H1 (cell line): ENCODE measurements at regions not wholly inside any gene's neighbourhood (a gene's known extent, or its start where the extent isn't known, plus 50 kb on each side); places are given as distances from the start of the nearest gene placed in this dataset.

Source experiments
- CTCF ChIA-PET: fragments of 300-600 bp; sonication (Branson Sonifier 250); formaldehyde crosslinking; loops from one replicate; lab custom pipeline; 2021; ENCODE audit not compliant: partially characterized antibody; lab: Charles Lee
- POLR2A ChIA-PET: fragments of 300-600 bp; sonication (Branson Sonifier 250); formaldehyde crosslinking; loops from one replicate; lab custom pipeline; 2021; ENCODE audit warnings: inconsistent platforms; ENCODE audit not compliant: partially characterized antibody; lab: Charles Lee
- DNase-seq, 2 experiments: peaks; one replicate each; pipeline versions ENCODE4 v3.0.0 to v3.0.0-alpha.2; 2010 to 2022; ENCODE audit warnings: low spot score in 2 of 2, low read depth in 1 of 2, mixed read lengths in 1 of 2
- FAIRE-seq: peaks from 2 replicates; lab custom pipeline; 2011; peaks lifted over from hg19 to GRCh38; lab: Jason Lieb, UNC
- H2AFZ ChIP-seq: 2 replicates; pipeline ENCODE4 v1.8.1; 2012; ENCODE audit warnings: low read length, inconsistent platforms
- H2AK5ac ChIP-seq: 2 replicates; pipeline ENCODE4 v1.6.1; 2013; ENCODE audit warnings: low read depth, low read length
- H2BK120ac ChIP-seq: replicated peaks from 2 replicates; pipeline ENCODE3; 2013; ENCODE audit warnings: low read depth, low read length, inconsistent platforms
- H2BK12ac ChIP-seq: 2 replicates; pipeline ENCODE4 v1.6.1; 2013; ENCODE audit warnings: low read depth, low read length
- H2BK15ac ChIP-seq: 2 replicates; pipeline ENCODE4 v1.6.1; 2013; ENCODE audit warnings: low read length
- H2BK20ac ChIP-seq: 2 replicates; pipeline ENCODE4 v1.6.1; 2013; ENCODE audit warnings: low read length
- H2BK5ac ChIP-seq: 2 replicates; pipeline ENCODE4 v1.6.1; 2013; ENCODE audit warnings: low read depth, low read length
- H3K14ac ChIP-seq: 2 replicates; pipeline ENCODE4 v1.6.1; 2013; ENCODE audit warnings: inconsistent platforms; ENCODE audit not compliant: insufficient read length
- H3K18ac ChIP-seq: 2 replicates; pipeline ENCODE4 v1.6.1; 2013; ENCODE audit warnings: low read length; ENCODE audit errors: extremely low read depth
- H3K23ac ChIP-seq: 2 replicates; pipeline ENCODE4 v1.6.1; 2013; ENCODE audit warnings: inconsistent platforms; ENCODE audit not compliant: insufficient read length
- H3K23me2 ChIP-seq: 2 replicates; pipeline ENCODE4 v1.6.1; 2013; ENCODE audit warnings: low read depth, low read length
- H3K27ac ChIP-seq: 2 replicates; pipeline ENCODE4 v1.6.1; 2011; ENCODE audit warnings: low read depth, low read length, inconsistent platforms
- H3K27me3 ChIP-seq, 4 experiments: replicated peaks in 1 of 4; 1 replicate in 1 of 4; 2 replicates in 3 of 4; pipeline versions ENCODE4 v1.6.1 to v1.8.1; 2011 to 2013; ENCODE audit warnings: low read length in 3 of 4, mild to moderate bottlenecking in 3 of 4, inconsistent platforms in 2 of 4, mixed read lengths in 2 of 4, moderate library complexity in 1 of 4; ENCODE audit not compliant: control insufficient read depth in 3 of 4, insufficient read depth in 3 of 4; ENCODE audit errors: extremely low read depth in 1 of 4
- H3K36me3 ChIP-seq, 4 experiments: 2 replicates each; pipeline versions ENCODE4 v1.6.1 to v1.8.1; 2011 to 2013; ENCODE audit warnings: mild to moderate bottlenecking in 4 of 4, low read length in 3 of 4, moderate library complexity in 2 of 4, control low read depth in 1 of 4, inconsistent platforms in 1 of 4; ENCODE audit not compliant: insufficient read depth in 4 of 4, control insufficient read depth in 2 of 4
- H3K4ac ChIP-seq: replicated peaks from 2 replicates; pipeline ENCODE3; 2013; ENCODE audit warnings: low read length, low read depth, mixed read lengths, inconsistent platforms; ENCODE audit not compliant: insufficient read length
- H3K4me1 ChIP-seq, 4 experiments: replicated peaks in 1 of 4; 1 replicate in 1 of 4; 2 replicates in 3 of 4; pipeline versions ENCODE4 v1.6.1 to v1.8.1; 2011 to 2013; ENCODE audit warnings: low read length in 3 of 4, inconsistent platforms in 2 of 4, mixed read lengths in 1 of 4; ENCODE audit not compliant: insufficient read depth in 4 of 4, control insufficient read depth in 3 of 4
- H3K4me2 ChIP-seq, 2 experiments: 2 replicates each; pipeline versions ENCODE4 v1.6.1 to v1.8.1; 2011 to 2013; ENCODE audit warnings: low read depth in 2 of 2, low read length in 2 of 2, control low read depth in 1 of 2, inconsistent platforms in 1 of 2, mild to moderate bottlenecking in 1 of 2; ENCODE audit not compliant: insufficient read depth in 1 of 2
- H3K4me3 ChIP-seq, 4 experiments: fragments of 200-600, 300-600 bp in 1 of 4; sonication (generic), shearing (Covaris generic), sonication (Bioruptor Twin) in 1 of 4; 2 replicates each; pipeline versions ENCODE4 v1.5.1 to v1.8.1; 2011 to 2016; ENCODE audit warnings: low read length in 4 of 4, low read depth in 3 of 4, control low read depth in 2 of 4, inconsistent platforms in 2 of 4, mild to moderate bottlenecking in 2 of 4, mixed read lengths in 1 of 4, moderate library complexity in 1 of 4; ENCODE audit not compliant: insufficient read depth in 2 of 4; ENCODE audit errors: extremely low read depth in 1 of 4
- H3K56ac ChIP-seq: replicated peaks from 2 replicates; pipeline ENCODE3; 2013; ENCODE audit warnings: low read depth, mild to moderate bottlenecking, mixed read lengths, low read length, inconsistent platforms; ENCODE audit not compliant: insufficient read length
- H3K79me1 ChIP-seq: 2 replicates; pipeline ENCODE4 v1.6.1; 2013; ENCODE audit warnings: low read depth, low read length, control low read depth
- H3K79me2 ChIP-seq, 2 experiments: 2 replicates each; pipeline versions ENCODE4 v1.6.1 to v1.8.1; 2012 to 2013; ENCODE audit warnings: low read length in 2 of 2, mild to moderate bottlenecking in 2 of 2, inconsistent platforms in 1 of 2; ENCODE audit not compliant: insufficient read depth in 2 of 2, control insufficient read depth in 1 of 2
- H3K9ac ChIP-seq, 4 experiments: replicated peaks in 1 of 4; 1 replicate in 1 of 4; 2 replicates in 3 of 4; pipeline versions ENCODE4 v1.6.1 to v1.8.1; 2011 to 2013; ENCODE audit warnings: low read depth in 3 of 4, low read length in 3 of 4, control low read depth in 2 of 4, mild to moderate bottlenecking in 2 of 4, moderate library complexity in 2 of 4, inconsistent platforms in 1 of 4; ENCODE audit errors: extremely low read depth in 1 of 4
- H3K9me3 ChIP-seq, 2 experiments: 2 replicates each; pipeline versions ENCODE4 v1.6.1 to v1.8.1; 2012 to 2013; ENCODE audit warnings: mild to moderate bottlenecking in 2 of 2, moderate library complexity in 2 of 2, control low read depth in 1 of 2, inconsistent platforms in 1 of 2, low read depth in 1 of 2, low read length in 1 of 2, mixed read lengths in 1 of 2; ENCODE audit not compliant: insufficient read depth in 2 of 2
- H4K20me1 ChIP-seq, 2 experiments: replicated peaks in 1 of 2; 2 replicates each; pipeline versions ENCODE3 to v1.8.1; 2011 to 2013; ENCODE audit warnings: inconsistent platforms in 2 of 2, low read length in 2 of 2, mild to moderate bottlenecking in 1 of 2; ENCODE audit not compliant: insufficient read depth in 2 of 2, control insufficient read depth in 1 of 2
- H4K5ac ChIP-seq: 2 replicates; pipeline ENCODE4 v1.6.1; 2013; ENCODE audit warnings: low read length, low read depth, mixed read lengths, inconsistent platforms; ENCODE audit not compliant: insufficient read length
- H4K8ac ChIP-seq: 2 replicates; pipeline ENCODE4 v1.8.0; 2013; ENCODE audit warnings: mild to moderate bottlenecking, moderate library complexity, low read length, inconsistent platforms; ENCODE audit not compliant: insufficient read depth; ENCODE audit errors: extremely low read depth
- H4K91ac ChIP-seq: replicated peaks from 2 replicates; pipeline ENCODE3; 2013; ENCODE audit warnings: low read length, mixed read lengths, inconsistent platforms; ENCODE audit not compliant: insufficient read length
- ASH2L ChIP-seq: fragments of 200-600, 300-600 bp; sonication (generic); IDR thresholded peaks from one replicate; pipeline ENCODE4 v1.7.1; 2017; ENCODE audit warnings: low read length
- CHD1 ChIP-seq: IDR thresholded peaks from 2 replicates; pipeline ENCODE4 v1.6.1; 2012; ENCODE audit warnings: low read depth, low read length, improper control_type of control experiment
- HDAC6 ChIP-seq: IDR thresholded peaks from one replicate; pipeline ENCODE4 v1.7.1; 2012; ENCODE audit warnings: low read depth, mild to moderate bottlenecking, inconsistent platforms, low read length, moderate library complexity
- KDM4A ChIP-seq: IDR thresholded peaks from one replicate; pipeline ENCODE4 v1.7.1; 2012; ENCODE audit warnings: low read depth, mild to moderate bottlenecking, moderate library complexity, low read length, inconsistent platforms; ENCODE audit not compliant: severe bottlenecking
- KDM5A ChIP-seq: fragments of 200-600 bp; IDR thresholded peaks from 2 replicates; pipeline ENCODE4 v1.7.1; 2012; ENCODE audit warnings: mild to moderate bottlenecking, low read length, inconsistent platforms, mixed read lengths
- NANOG ChIP-seq: IDR thresholded peaks from 2 replicates; pipeline ENCODE4 v1.6.1; 2011; ENCODE audit warnings: low read length, low read depth, mild to moderate bottlenecking, inconsistent platforms; ENCODE audit not compliant: insufficient read depth, poor library complexity, severe bottlenecking
- PHF8 ChIP-seq: fragments of 200-600 bp; sonication (generic); conservative IDR thresholded peaks from 2 replicates; pipeline ENCODE4 v1.7.1; 2012; ENCODE audit warnings: low read depth, mild to moderate bottlenecking, inconsistent platforms, low read length, moderate library complexity
- YY1 ChIP-seq: IDR thresholded peaks from 2 replicates; pipeline ENCODE4 v1.6.1; 2011; ENCODE audit warnings: low read depth, mild to moderate bottlenecking, low read length
- WGBS, 2 experiments: shearing (Covaris generic) in 1 of 2; methylation state at CpG; one replicate each; pipeline versions ENCODE4 v1.1.6 to v1.1.7; 2013 to 2015; ENCODE audit warnings: low lambda C conversion rate in 2 of 2, mixed read lengths in 2 of 2, inconsistent platforms in 1 of 2, low coverage in 1 of 2, missing lambda C conversion rate in 1 of 2; ENCODE audit not compliant: insufficient replicate concordance in 2 of 2, insufficient coverage in 1 of 2, insufficient read length in 1 of 2; ENCODE audit errors: extremely low coverage in 1 of 2, missing lambda C conversion rate in 1 of 2; 5-methylcytosine and 5-hydroxymethylcytosine counted together

DNA sequence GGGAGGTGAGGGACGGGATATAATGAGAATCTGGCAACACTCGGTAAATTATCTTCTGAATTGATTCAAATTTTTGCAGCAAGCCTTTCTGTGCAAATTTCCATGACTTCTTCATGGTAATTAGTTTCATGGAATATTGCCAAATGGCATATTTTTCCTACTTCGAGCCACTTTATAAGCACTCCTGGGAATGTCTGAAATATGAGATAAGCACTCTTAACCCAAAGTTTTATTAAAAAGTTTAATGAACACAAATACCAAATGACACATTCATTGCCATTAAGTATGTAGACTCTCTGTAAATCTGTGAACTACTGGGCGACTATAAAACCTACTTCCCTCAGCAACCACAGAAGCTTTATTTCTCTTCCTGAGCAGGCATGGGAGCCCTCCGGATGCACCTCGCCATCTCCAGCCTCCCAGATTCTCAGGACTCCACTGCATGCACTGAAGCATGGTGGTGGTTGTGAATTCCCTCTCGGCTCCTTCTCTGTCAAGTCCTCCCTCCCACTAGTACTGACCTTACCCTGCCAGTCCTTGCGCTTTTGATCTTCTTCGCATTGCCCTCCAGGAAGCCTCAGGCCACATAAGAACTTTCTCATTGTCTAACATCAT, 154.4 kb upstream of the RPL34 start:
- H4K20me1 ChIP-seq: no peaks in the 10 kb centered on the region
- no peak overlapping the region for H4K5ac ChIP-seq
- no peak overlapping the region for H4K91ac ChIP-seq
- no peak overlapping the region for H2BK15ac ChIP-seq
- no peaks in the 10 kb centered on the region for H3K23me2 ChIP-seq
- POLR2A ChIA-PET: no interaction called here
- no peak overlapping the region for H2BK5ac ChIP-seq
- DNase-seq (no peak), FAIRE-seq (no peak)
- no peak overlapping the region for H3K23ac ChIP-seq
- no peak overlapping the region for H2BK120ac ChIP-seq
- no peaks in the 10 kb centered on the region for H3K36me3 ChIP-seq
- no peaks in the 10 kb centered on the region for H3K79me2 ChIP-seq
- no peak overlapping the region for H2BK20ac ChIP-seq
- H3K14ac ChIP-seq: no peak overlapping the region
- CTCF ChIA-PET: interaction anchor here (1.0 kb wide), 1 partner anchor 8 kb away, joined by 4 read pairs; no protein-coding TSS in a partner anchor
- H2BK12ac ChIP-seq: no peak overlapping the region
- no peak overlapping the region for H3K27ac ChIP-seq
- H3K4me1 ChIP-seq: no peaks in the 10 kb centered on the region
- no peak overlapping the region for H3K56ac ChIP-seq
- no peak overlapping the region for H3K18ac ChIP-seq
- no peaks in the 10 kb centered on the region for H3K79me1 ChIP-seq
- H2AFZ ChIP-seq: no peak overlapping the region
- no peak overlapping the region for H3K4me2 ChIP-seq
- no peaks in the 10 kb centered on the region for H3K9me3 ChIP-seq
- no peak overlapping the region for H3K4ac ChIP-seq
- no peak overlapping the region for H4K8ac ChIP-seq
- H3K4me3 ChIP-seq: no peak overlapping the region
- TF ChIP-seq NANOG (no peak), YY1 (no peak), PHF8 (no peak), KDM4A (no peak), KDM5A (no peak), ASH2L (no peak), CHD1 (no peak), HDAC6 (no peak)
- TF ChIP-seq, all 59 proteins: peak for 0
- no peak overlapping the region for H3K9ac ChIP-seq
- no peak overlapping the region for H2AK5ac ChIP-seq
- WGBS, 2 experiments: 90% methylated on average over 9 of the region's 9 CpGs; no CpG with 5 or more reads in 1 of the 2 experiments
- H3K27me3 ChIP-seq: no peaks in the 10 kb centered on the region
